Neural cell (in vitro differentiated cells): ENCODE measurements at regions not wholly inside any gene's neighbourhood (a gene's known extent, or its start where the extent isn't known, plus 50 kb on each side); places are given as distances from the start of the nearest gene placed in this dataset.

Experiments used
- H2AFZ ChIP-seq: fragments of 200-600, 300-800 bp; sonication (generic), shearing (Covaris generic); 2 replicates; pipeline ENCODE4 v1.6.0; 2014; ENCODE audit warnings: low read depth, mild to moderate bottlenecking, antibody characterized with exemption, low read length, moderate library complexity
- H3F3A ChIP-seq: fragments of 200-600 bp; shearing (Covaris generic); 2 replicates; pipeline ENCODE4 v1.6.1; 2016; ENCODE audit warnings: mild to moderate bottlenecking, moderate library complexity, mixed read lengths, antibody characterized with exemption, low read length; ENCODE audit not compliant: insufficient read depth, poor library complexity, severe bottlenecking
- H3K27ac ChIP-seq: fragments of 200-600, 300-800 bp; sonication (generic), shearing (Covaris generic); 2 replicates; pipeline ENCODE4 v1.5.1; 2014; ENCODE audit warnings: mild to moderate bottlenecking, low read length, moderate library complexity
- H3K27me3 ChIP-seq: fragments of 300-800, 200-600 bp; sonication (generic), shearing (Covaris generic); 2 replicates; pipeline ENCODE4 v1.6.0; 2014; ENCODE audit warnings: mild to moderate bottlenecking, low read depth, low read length, moderate library complexity; ENCODE audit not compliant: insufficient read depth
- H3K36me3 ChIP-seq: fragments of 300-800, 200-600 bp; sonication (generic), shearing (Covaris generic); 2 replicates; pipeline ENCODE4 v1.5.1; 2014; ENCODE audit warnings: mild to moderate bottlenecking, antibody characterized with exemption, low read length, moderate library complexity; ENCODE audit not compliant: insufficient read depth
- H3K4me2 ChIP-seq: fragments of 300-800, 200-600 bp; sonication (generic), shearing (Covaris generic); 2 replicates; pipeline ENCODE4 v1.6.0; 2014; ENCODE audit warnings: mild to moderate bottlenecking, low read length
- H3K4me3 ChIP-seq: fragments of 300-800, 200-600 bp; sonication (generic), shearing (Covaris generic); 2 replicates; pipeline ENCODE4 v1.5.1; 2014; ENCODE audit warnings: mild to moderate bottlenecking, low read length, moderate library complexity
- H3K79me2 ChIP-seq: fragments of 200-600 bp; shearing (Covaris generic); replicated peaks from 2 replicates; pipeline ENCODE4 v1.6.0; 2014; ENCODE audit warnings: mild to moderate bottlenecking, low read length, moderate library complexity; ENCODE audit not compliant: insufficient read depth
- H3K9ac ChIP-seq: fragments of 300-800, 200-600 bp; sonication (generic), shearing (Covaris generic); 2 replicates; pipeline ENCODE4 v1.6.1; 2016; ENCODE audit warnings: mild to moderate bottlenecking, low read length, mixed read lengths
- H3K9me2 ChIP-seq: fragments of 200-600 bp; shearing (Covaris generic); 2 replicates; pipeline ENCODE4 v1.6.1; 2016; ENCODE audit warnings: mild to moderate bottlenecking, low read length, mixed read lengths; ENCODE audit not compliant: insufficient read depth
- H3K9me3 ChIP-seq: fragments of 200-600, 300-800 bp; sonication (generic), shearing (Covaris generic); 2 replicates; pipeline ENCODE4 v1.6.1; 2016; ENCODE audit warnings: mild to moderate bottlenecking, mixed run types, low read length, moderate library complexity, mixed read lengths
- H4K20me1 ChIP-seq: fragments of 200-600 bp; shearing (Covaris generic); 2 replicates; pipeline ENCODE4 v1.6.1; 2016; ENCODE audit warnings: mild to moderate bottlenecking, mixed run types; ENCODE audit not compliant: insufficient read depth
- EP300 ChIP-seq: fragments of 450-650 bp; conservative IDR thresholded peaks from 2 replicates; pipeline ENCODE4 v1.6.1; 2014; ENCODE audit warnings: antibody characterized with exemption, mild to moderate bottlenecking, moderate library complexity; ENCODE audit not compliant: poor library complexity, severe bottlenecking
- EZH2 ChIP-seq: fragments of 200-600, 300-800 bp; shearing (Covaris generic), sonication (generic); IDR thresholded peaks from 2 replicates; pipeline ENCODE4 v1.6.1; 2014; ENCODE audit warnings: antibody characterized with exemption, low read length, borderline replicate concordance, mild to moderate bottlenecking; ENCODE audit not compliant: insufficient read depth, poor library complexity, severe bottlenecking
- MXI1 ChIP-seq: fragments of 450-650 bp; conservative IDR thresholded peaks from 2 replicates; pipeline ENCODE4 v1.6.1; 2014; ENCODE audit warnings: antibody characterized with exemption, mild to moderate bottlenecking; ENCODE audit not compliant: poor library complexity, severe bottlenecking
- POLR2AphosphoS5 ChIP-seq: IDR thresholded peaks from 2 replicates; pipeline ENCODE4 v1.6.1; 2012
- RAD21 ChIP-seq: fragments of 450-650 bp; conservative IDR thresholded peaks from 2 replicates; pipeline ENCODE4 v1.6.1; 2014; ENCODE audit warnings: antibody characterized with exemption, mild to moderate bottlenecking, moderate library complexity
- SMC3 ChIP-seq: fragments of 450-650 bp; conservative IDR thresholded peaks from 2 replicates; pipeline ENCODE4 v1.6.1; 2014; ENCODE audit warnings: antibody characterized with exemption, mild to moderate bottlenecking, moderate library complexity; ENCODE audit not compliant: poor library complexity
- TAF1 ChIP-seq: IDR thresholded peaks from 2 replicates; pipeline ENCODE4 v1.6.1; 2012; ENCODE audit warnings: low read depth
- TF ChIP-seq, protein P1 (sequence below): IDR thresholded peaks from 2 replicates; pipeline ENCODE4 v1.6.1; 2012; ENCODE audit warnings: borderline replicate concordance
- TF ChIP-seq, protein P2 (sequence below): fragments of 450-650 bp; IDR thresholded peaks from 2 replicates; pipeline ENCODE4 v1.5.1; 2014; ENCODE audit warnings: antibody characterized with exemption, mild to moderate bottlenecking, moderate library complexity; ENCODE audit not compliant: poor library complexity, severe bottlenecking

DNA sequence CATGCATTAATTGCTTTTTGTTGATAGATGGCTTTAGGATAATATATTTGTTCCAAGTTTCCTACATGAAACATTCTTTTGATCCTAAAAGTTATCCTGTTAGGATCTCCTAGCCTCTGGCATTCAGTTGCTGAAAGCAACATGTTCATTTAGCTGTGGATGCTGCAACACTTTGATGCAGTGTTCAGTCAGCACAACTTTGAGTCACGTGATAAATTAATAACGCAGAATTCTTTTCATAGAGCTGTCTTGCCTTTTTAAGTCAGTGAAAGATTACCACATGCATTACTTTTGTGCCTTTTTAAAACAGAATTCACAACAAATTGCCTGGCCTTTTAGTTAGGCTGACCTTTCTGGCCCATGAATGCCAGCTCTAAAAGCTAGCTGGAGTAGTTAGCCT lies 1467.9 kb upstream of the ZEB2 start:
- H2AFZ ChIP-seq, result no peak overlapping the region
- H3K9me3 ChIP-seq, result no peaks in the 10 kb centered on the region
- no peak overlapping the region for H3K4me2 ChIP-seq

DNA sequence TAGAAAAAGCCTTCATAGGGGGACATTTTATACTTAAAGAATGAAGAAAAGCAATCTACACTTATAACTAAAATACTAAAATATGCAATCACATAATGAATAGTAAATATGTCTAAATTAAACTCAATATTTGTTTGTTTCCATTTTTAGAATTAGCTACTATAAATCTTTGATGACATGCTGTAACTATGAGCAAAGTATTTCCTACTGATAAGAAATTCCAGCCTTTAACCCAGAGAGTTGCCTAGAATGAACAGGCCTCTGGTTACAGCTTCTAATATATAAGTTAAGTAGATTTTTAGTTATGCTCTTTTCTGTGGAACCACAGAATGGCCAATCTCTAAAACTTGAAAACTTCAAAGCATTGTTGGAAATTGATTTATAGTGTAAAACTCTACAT lies 1465.6 kb upstream of the ZEB2 start:
- Histone ChIP-seq H3K79me2 (no peaks in the 10 kb centered on the region), H3K4me3 (no peak overlapping the region), H3K36me3 (no peaks in the 10 kb centered on the region), H3K27ac (no peak overlapping the region), H2AFZ (no peak overlapping the region), H3K9me3 (no peaks in the 10 kb centered on the region), H3K27me3 (no peaks in the 10 kb centered on the region), H3K9me2 (no peaks in the 10 kb centered on the region), H3F3A (no peaks in the 10 kb centered on the region), H3K4me2 (no peak overlapping the region), H4K20me1 (no peaks in the 10 kb centered on the region), H3K9ac (no peak overlapping the region)
- TF ChIP-seq EP300 (no peak), TAF1 (no peak), EZH2 (no peak), MXI1 (no peak), POLR2AphosphoS5 (no peak), SMC3 (no peak)
- TF ChIP-seq, protein P1, sequence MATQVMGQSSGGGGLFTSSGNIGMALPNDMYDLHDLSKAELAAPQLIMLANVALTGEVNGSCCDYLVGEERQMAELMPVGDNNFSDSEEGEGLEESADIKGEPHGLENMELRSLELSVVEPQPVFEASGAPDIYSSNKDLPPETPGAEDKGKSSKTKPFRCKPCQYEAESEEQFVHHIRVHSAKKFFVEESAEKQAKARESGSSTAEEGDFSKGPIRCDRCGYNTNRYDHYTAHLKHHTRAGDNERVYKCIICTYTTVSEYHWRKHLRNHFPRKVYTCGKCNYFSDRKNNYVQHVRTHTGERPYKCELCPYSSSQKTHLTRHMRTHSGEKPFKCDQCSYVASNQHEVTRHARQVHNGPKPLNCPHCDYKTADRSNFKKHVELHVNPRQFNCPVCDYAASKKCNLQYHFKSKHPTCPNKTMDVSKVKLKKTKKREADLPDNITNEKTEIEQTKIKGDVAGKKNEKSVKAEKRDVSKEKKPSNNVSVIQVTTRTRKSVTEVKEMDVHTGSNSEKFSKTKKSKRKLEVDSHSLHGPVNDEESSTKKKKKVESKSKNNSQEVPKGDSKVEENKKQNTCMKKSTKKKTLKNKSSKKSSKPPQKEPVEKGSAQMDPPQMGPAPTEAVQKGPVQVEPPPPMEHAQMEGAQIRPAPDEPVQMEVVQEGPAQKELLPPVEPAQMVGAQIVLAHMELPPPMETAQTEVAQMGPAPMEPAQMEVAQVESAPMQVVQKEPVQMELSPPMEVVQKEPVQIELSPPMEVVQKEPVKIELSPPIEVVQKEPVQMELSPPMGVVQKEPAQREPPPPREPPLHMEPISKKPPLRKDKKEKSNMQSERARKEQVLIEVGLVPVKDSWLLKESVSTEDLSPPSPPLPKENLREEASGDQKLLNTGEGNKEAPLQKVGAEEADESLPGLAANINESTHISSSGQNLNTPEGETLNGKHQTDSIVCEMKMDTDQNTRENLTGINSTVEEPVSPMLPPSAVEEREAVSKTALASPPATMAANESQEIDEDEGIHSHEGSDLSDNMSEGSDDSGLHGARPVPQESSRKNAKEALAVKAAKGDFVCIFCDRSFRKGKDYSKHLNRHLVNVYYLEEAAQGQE, result no peak
- TF ChIP-seq, protein P2, sequence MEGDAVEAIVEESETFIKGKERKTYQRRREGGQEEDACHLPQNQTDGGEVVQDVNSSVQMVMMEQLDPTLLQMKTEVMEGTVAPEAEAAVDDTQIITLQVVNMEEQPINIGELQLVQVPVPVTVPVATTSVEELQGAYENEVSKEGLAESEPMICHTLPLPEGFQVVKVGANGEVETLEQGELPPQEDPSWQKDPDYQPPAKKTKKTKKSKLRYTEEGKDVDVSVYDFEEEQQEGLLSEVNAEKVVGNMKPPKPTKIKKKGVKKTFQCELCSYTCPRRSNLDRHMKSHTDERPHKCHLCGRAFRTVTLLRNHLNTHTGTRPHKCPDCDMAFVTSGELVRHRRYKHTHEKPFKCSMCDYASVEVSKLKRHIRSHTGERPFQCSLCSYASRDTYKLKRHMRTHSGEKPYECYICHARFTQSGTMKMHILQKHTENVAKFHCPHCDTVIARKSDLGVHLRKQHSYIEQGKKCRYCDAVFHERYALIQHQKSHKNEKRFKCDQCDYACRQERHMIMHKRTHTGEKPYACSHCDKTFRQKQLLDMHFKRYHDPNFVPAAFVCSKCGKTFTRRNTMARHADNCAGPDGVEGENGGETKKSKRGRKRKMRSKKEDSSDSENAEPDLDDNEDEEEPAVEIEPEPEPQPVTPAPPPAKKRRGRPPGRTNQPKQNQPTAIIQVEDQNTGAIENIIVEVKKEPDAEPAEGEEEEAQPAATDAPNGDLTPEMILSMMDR, result no peak

More for the DNA sequence above, 1467.9 kb upstream of the ZEB2 start:
- Histone ChIP-seq H3K9ac (no peak overlapping the region), H4K20me1 (no peaks in the 10 kb centered on the region), H3K27me3 (no peaks in the 10 kb centered on the region), H3K36me3 (no peaks in the 10 kb centered on the region), H3K27ac (no peak overlapping the region), H3K9me2 (no peaks in the 10 kb centered on the region), H3K79me2 (no peaks in the 10 kb centered on the region), H3F3A (no peaks in the 10 kb centered on the region), H3K4me3 (no peak overlapping the region)
- no peak for TF ChIP-seq EZH2
- no peak for TF ChIP-seq TAF1
- TF ChIP-seq EP300, result no peak
- no peak for TF ChIP-seq POLR2AphosphoS5
- no peak for TF ChIP-seq SMC3
- TF ChIP-seq RAD21, result no peak
- no peak for TF ChIP-seq MXI1
- TF ChIP-seq, protein P1, result no peak
- TF ChIP-seq, protein P2, result no peak
